GM19035 (cell line): ENCODE measurements at regions not wholly inside any gene's neighbourhood (a gene's known extent, or its start where the extent isn't known, plus 50 kb on each side); places are given as distances from the start of the nearest gene placed in this dataset.

ENCODE experiments used
- ATAC-seq: cut with Tn5 transposase; IDR thresholded peaks from one replicate; pipeline ENCODE4 v1.9.1; 2021; ENCODE audit not compliant: unreplicated experiment

- no peak for ATAC-seq
Observed at GRCh38 chr15:94059013-94059587, 172.3 kb upstream of the MCTP2 start.

- ATAC-seq, result no peak
Observed at GRCh38 chr15:94057305-94057704, 174.1 kb upstream of the MCTP2 start.

- no peak for ATAC-seq
Observed at GRCh38 chr15:94056314-94056713, 175.0 kb upstream of the MCTP2 start.

GRCh38 chr15:94053626-94054025, 177.7 kb upstream of the MCTP2 start:
- no peak for ATAC-seq

GRCh38 chr15:94052711-94053110, 178.7 kb upstream of the MCTP2 start:
- no peak for ATAC-seq

- ATAC-seq, result no peak
Observed at GRCh38 chr15:94047566-94047965, 183.8 kb upstream of the MCTP2 start.

GRCh38 chr15:94042180-94042928, 189.0 kb upstream of the MCTP2 start:
- no peak for ATAC-seq

- ATAC-seq, result no peak
Observed at GRCh38 chr15:94041746-94042145, 189.6 kb upstream of the MCTP2 start.

GRCh38 chr15:94040541-94041248, 190.7 kb upstream of the MCTP2 start:
- ATAC-seq, result no peak

GRCh38 chr15:94036156-94036555, 195.2 kb upstream of the MCTP2 start:
- no peak for ATAC-seq

GRCh38 chr15:94033683-94034020, 197.7 kb upstream of the MCTP2 start:
- ATAC-seq, result no peak

GRCh38 chr15:94033014-94033682, 198.2 kb upstream of the MCTP2 start:
- ATAC-seq, result no peak

- no peak for ATAC-seq
Observed at GRCh38 chr15:94032571-94032970, 198.8 kb upstream of the MCTP2 start.

GRCh38 chr15:94031072-94031471, 200.3 kb upstream of the MCTP2 start:
- no peak for ATAC-seq

- ATAC-seq, result no peak
Observed at GRCh38 chr15:94029495-94029894, 201.9 kb upstream of the MCTP2 start.

- ATAC-seq, result no peak
Observed at GRCh38 chr15:94028809-94029208, 202.6 kb upstream of the MCTP2 start.

- ATAC-seq, result no peak
Observed at GRCh38 chr15:94028121-94028520, 203.2 kb upstream of the MCTP2 start.

- ATAC-seq, result no peak
Observed at GRCh38 chr15:94027581-94027980, 203.8 kb upstream of the MCTP2 start.

- ATAC-seq, result no peak
Observed at GRCh38 chr15:94026458-94027304, 204.7 kb upstream of the MCTP2 start.

GRCh38 chr15:94023531-94023930, 207.8 kb upstream of the MCTP2 start:
- ATAC-seq, result no peak
